ENCODE measurements at regions not wholly inside any gene's neighbourhood (a gene's known extent, or its start where the extent isn't known, plus 50 kb on each side); places are given as distances from the start of the nearest gene placed in this dataset.

DNA sequence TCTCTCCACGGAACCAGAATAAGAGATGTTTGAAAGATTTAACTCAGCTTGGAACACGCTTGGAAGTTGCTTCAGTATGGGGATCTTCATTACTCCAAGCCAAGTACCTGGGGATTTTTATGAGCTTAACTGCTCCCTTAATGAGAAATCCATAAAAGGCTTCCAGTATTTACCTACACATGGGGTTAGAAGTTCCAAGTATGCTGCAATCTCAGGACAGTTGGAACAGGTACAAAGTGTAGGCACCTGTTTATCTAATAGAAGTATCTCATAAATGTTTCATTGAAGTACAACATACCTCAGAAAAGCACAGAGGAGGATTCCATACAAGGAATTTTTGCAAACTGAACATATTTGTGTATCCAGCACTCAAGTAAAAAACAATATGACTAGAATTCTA, 161.6 kb upstream of the PIRT start:
- Histone ChIP-seq H3K36me3 (ENCODE audit: control insufficient read depth, insufficient read depth, low read length) (no peaks in the 10 kb centered on the region), H3K9ac (ENCODE audit: insufficient read depth in 1 of 2, low read depth in 2 of 2, low read length in 2 of 2) (no peak overlapping the region), H3K79me2 (ENCODE audit: control insufficient read depth, insufficient read depth, low read length) (no peaks in the 10 kb centered on the region), H3K9me1 (ENCODE audit: control insufficient read depth, insufficient read depth, low read length) (no peaks in the 10 kb centered on the region), H3K4me2 (ENCODE audit: insufficient read depth, low read length) (no peak overlapping the region), H3K9me3 (replicated peaks; ENCODE audit: control insufficient read depth, insufficient read depth, low read depth, low read length) (no peaks in the 10 kb centered on the region), H3K4me1 (replicated peaks in 1 of 2; ENCODE audit: control insufficient read depth in 2 of 2, insufficient read depth in 2 of 2, low read length in 2 of 2) (no peaks in the 10 kb centered on the region), H3K4me3 (no peak overlapping the region), H3K27ac (ENCODE audit: extremely low read depth, low read depth, low read length) (no peak overlapping the region), H4K20me1 (replicated peaks; ENCODE audit: control insufficient read depth, insufficient read depth, low read length) (no peaks in the 10 kb centered on the region), H2AFZ (ENCODE audit: low read depth, low read length) (no peak overlapping the region), H3K27me3 (ENCODE audit: control insufficient read depth in 2 of 2, insufficient read depth in 2 of 2, low read length in 2 of 2) (no peaks in the 10 kb centered on the region)
- no TSS peak for BruUV-seq (replicated peaks)
- no peak for FAIRE-seq
- intact Hi-C loops (cut with micrococcal nuclease): no loop called here
- in situ Hi-C loops (cut with MboI): no loop called here
- WGBS (ENCODE audit: insufficient coverage, low coverage, missing lambda C conversion rate): 0% methylated on average over 1 of the region's 2 CpGs
- no peak for ATAC-seq
- DNase-seq (ENCODE audit: extremely low read depth in 1 of 4, low spot score in 3 of 4): no peak
- POLR2A ChIA-PET: no interaction called here
- CTCF ChIA-PET (ENCODE audit: low intra/inter-chr PET ratio): no interaction called here
- TF ChIP-seq POLR2B (IDR thresholded peaks at IDR 0.05; ENCODE audit: low read depth, partially characterized antibody) (no peak), ERF (CRISPR knock-in tag; IDR thresholded peaks at IDR 0.05) (no peak), CEBPB (tag; IDR thresholded peaks at IDR 0.05) (no peak), MBD2 (IDR thresholded peaks at IDR 0.05; ENCODE audit: borderline replicate concordance, low read depth) (no peak), CBX5 (IDR thresholded peaks at IDR 0.05; ENCODE audit: borderline replicate concordance, low read depth) (no peak), TOE1 (IDR thresholded peaks at IDR 0.05; ENCODE audit: borderline replicate concordance) (no peak), TOE1 (CRISPR knock-in tag; IDR thresholded peaks at IDR 0.05; ENCODE audit: borderline replicate concordance, low read depth) (no peak)
- TF ChIP-seq, protein P1, sequence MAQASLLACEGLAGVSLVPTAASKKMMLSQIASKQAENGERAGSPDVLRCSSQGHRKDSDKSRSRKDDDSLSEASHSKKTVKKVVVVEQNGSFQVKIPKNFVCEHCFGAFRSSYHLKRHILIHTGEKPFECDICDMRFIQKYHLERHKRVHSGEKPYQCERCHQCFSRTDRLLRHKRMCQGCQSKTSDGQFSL (CRISPR knock-in tag; IDR thresholded peaks at IDR 0.05): no peak
- TF ChIP-seq, protein P1 (tag; IDR thresholded peaks at IDR 0.05): no peak
- TF ChIP-seq, protein P2, sequence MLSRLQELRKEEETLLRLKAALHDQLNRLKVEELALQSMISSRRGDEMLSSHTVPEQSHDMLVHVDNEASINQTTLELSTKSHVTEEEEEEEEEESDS (CRISPR knock-in tag; IDR thresholded peaks at IDR 0.05): no peak
- TF ChIP-seq, protein P3, sequence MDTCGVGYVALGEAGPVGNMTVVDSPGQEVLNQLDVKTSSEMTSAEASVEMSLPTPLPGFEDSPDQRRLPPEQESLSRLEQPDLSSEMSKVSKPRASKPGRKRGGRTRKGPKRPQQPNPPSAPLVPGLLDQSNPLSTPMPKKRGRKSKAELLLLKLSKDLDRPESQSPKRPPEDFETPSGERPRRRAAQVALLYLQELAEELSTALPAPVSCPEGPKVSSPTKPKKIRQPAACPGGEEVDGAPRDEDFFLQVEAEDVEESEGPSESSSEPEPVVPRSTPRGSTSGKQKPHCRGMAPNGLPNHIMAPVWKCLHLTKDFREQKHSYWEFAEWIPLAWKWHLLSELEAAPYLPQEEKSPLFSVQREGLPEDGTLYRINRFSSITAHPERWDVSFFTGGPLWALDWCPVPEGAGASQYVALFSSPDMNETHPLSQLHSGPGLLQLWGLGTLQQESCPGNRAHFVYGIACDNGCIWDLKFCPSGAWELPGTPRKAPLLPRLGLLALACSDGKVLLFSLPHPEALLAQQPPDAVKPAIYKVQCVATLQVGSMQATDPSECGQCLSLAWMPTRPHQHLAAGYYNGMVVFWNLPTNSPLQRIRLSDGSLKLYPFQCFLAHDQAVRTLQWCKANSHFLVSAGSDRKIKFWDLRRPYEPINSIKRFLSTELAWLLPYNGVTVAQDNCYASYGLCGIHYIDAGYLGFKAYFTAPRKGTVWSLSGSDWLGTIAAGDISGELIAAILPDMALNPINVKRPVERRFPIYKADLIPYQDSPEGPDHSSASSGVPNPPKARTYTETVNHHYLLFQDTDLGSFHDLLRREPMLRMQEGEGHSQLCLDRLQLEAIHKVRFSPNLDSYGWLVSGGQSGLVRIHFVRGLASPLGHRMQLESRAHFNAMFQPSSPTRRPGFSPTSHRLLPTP (IDR thresholded peaks at IDR 0.05; ENCODE audit: borderline replicate concordance, extremely low read depth, insufficient read length): no peak
- TF ChIP-seq, protein P4, sequence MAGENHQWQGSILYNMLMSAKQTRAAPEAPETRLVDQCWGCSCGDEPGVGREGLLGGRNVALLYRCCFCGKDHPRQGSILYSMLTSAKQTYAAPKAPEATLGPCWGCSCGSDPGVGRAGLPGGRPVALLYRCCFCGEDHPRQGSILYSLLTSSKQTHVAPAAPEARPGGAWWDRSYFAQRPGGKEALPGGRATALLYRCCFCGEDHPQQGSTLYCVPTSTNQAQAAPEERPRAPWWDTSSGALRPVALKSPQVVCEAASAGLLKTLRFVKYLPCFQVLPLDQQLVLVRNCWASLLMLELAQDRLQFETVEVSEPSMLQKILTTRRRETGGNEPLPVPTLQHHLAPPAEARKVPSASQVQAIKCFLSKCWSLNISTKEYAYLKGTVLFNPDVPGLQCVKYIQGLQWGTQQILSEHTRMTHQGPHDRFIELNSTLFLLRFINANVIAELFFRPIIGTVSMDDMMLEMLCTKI (IDR thresholded peaks at IDR 0.05; ENCODE audit: partially characterized antibody): no peak
